ENCODE measurements at regions not wholly inside any gene's neighbourhood (a gene's known extent, or its start where the extent isn't known, plus 50 kb on each side); places are given as distances from the start of the nearest gene placed in this dataset.
"Not testable (repeated sequence)": the region's sequence is repeated elsewhere in the genome, so short reads cannot be mapped to it uniquely, and the experiment has no call there.

- POLR2A ChIA-PET, result no interaction called here
- no peak overlapping the region for H3K27ac Mint-ChIP-seq
- no peaks in the 10 kb centered on the region for H3K27me3 Mint-ChIP-seq
Measured at GRCh38 chr13:109941951-109942350, 155.6 kb upstream of the IRS2 start.

GRCh38 chr13:109941221-109941620, 154.8 kb upstream of the IRS2 start:
- POLR2A ChIA-PET, result no interaction called here
- Mint-ChIP-seq H3K27me3 (no peaks in the 10 kb centered on the region), H3K36me3 (ENCODE audit: low read depth) (no peaks in the 10 kb centered on the region), H3K4me3 (no peak overlapping the region), H3K27ac (no peak overlapping the region), H3K4me1 (no peaks in the 10 kb centered on the region), H3K9me3 (no peaks in the 10 kb centered on the region)
- CTCF ChIA-PET, result no interaction called here
- DNase-seq, result no peak

More at GRCh38 chr13:109941951-109942350, 155.6 kb upstream of the IRS2 start:
- CTCF ChIA-PET, result no interaction called here
- no peaks in the 10 kb centered on the region for H3K36me3 Mint-ChIP-seq (ENCODE audit: low read depth)
- no peaks in the 10 kb centered on the region for H3K4me1 Mint-ChIP-seq
- H3K4me3 Mint-ChIP-seq, result no peak overlapping the region
- no peaks in the 10 kb centered on the region for H3K9me3 Mint-ChIP-seq
- no peak for DNase-seq

GRCh38 chr13:109940637-109941036, 154.3 kb upstream of the IRS2 start:
- H3K4me3 Mint-ChIP-seq, result no peak overlapping the region
- no peak overlapping the region for H3K27ac Mint-ChIP-seq
- POLR2A ChIA-PET, result no interaction called here
- no peaks in the 10 kb centered on the region for H3K36me3 Mint-ChIP-seq (ENCODE audit: low read depth)
- no peak for DNase-seq
- no peaks in the 10 kb centered on the region for H3K27me3 Mint-ChIP-seq
- H3K9me3 Mint-ChIP-seq, result no peaks in the 10 kb centered on the region
- CTCF ChIA-PET, result no interaction called here
- H3K4me1 Mint-ChIP-seq, result no peaks in the 10 kb centered on the region

- ChIA-PET POLR2A (no interaction called here), CTCF (no interaction called here)
- Mint-ChIP-seq H3K9me3 (no peaks in the 10 kb centered on the region), H3K27ac (no peak overlapping the region), H3K4me3 (no peak overlapping the region), H3K27me3 (no peaks in the 10 kb centered on the region), H3K36me3 (ENCODE audit: low read depth) (no peaks in the 10 kb centered on the region), H3K4me1 (no peaks in the 10 kb centered on the region)
- DNase-seq, result no peak
Measured at GRCh38 chr13:109939838-109940237, 153.5 kb upstream of the IRS2 start.

- no peaks in the 10 kb centered on the region for H3K4me1 Mint-ChIP-seq
- H3K9me3 Mint-ChIP-seq, result no peaks in the 10 kb centered on the region
- H3K27ac Mint-ChIP-seq, result no peak overlapping the region
- H3K27me3 Mint-ChIP-seq, result no peaks in the 10 kb centered on the region
- H3K4me3 Mint-ChIP-seq, result no peak overlapping the region
- ChIA-PET POLR2A (no interaction called here), CTCF (no interaction called here)
- no peaks in the 10 kb centered on the region for H3K36me3 Mint-ChIP-seq (ENCODE audit: low read depth)
- no peak for DNase-seq
Measured at GRCh38 chr13:109939180-109939579, 152.8 kb upstream of the IRS2 start.

GRCh38 chr13:109938255-109938936, 152.0 kb upstream of the IRS2 start:
- ChIA-PET POLR2A (no interaction called here), CTCF (no interaction called here)

GRCh38 chr13:109934520-109934919, 148.1 kb upstream of the IRS2 start:
- POLR2A ChIA-PET; H3K27ac Mint-ChIP-seq; H3K27me3 Mint-ChIP-seq; CTCF ChIA-PET; DNase-seq; H3K4me3 Mint-ChIP-seq; H3K36me3 Mint-ChIP-seq (ENCODE audit: low read depth); H3K9me3 Mint-ChIP-seq; H3K4me1 Mint-ChIP-seq: not testable (repeated sequence)

More at GRCh38 chr13:109938255-109938936, 152.0 kb upstream of the IRS2 start:
- no peak overlapping the region for H3K27ac Mint-ChIP-seq
- no peaks in the 10 kb centered on the region for H3K4me1 Mint-ChIP-seq
- H3K4me3 Mint-ChIP-seq, result no peak overlapping the region
- no peaks in the 10 kb centered on the region for H3K27me3 Mint-ChIP-seq
- no peaks in the 10 kb centered on the region for H3K36me3 Mint-ChIP-seq (ENCODE audit: low read depth)
- H3K9me3 Mint-ChIP-seq, result no peaks in the 10 kb centered on the region
- DNase-seq, result no peak

- H3K9me3 Mint-ChIP-seq, result no peaks in the 10 kb centered on the region
- H3K4me1 Mint-ChIP-seq, result no peaks in the 10 kb centered on the region
- no peaks in the 10 kb centered on the region for H3K27me3 Mint-ChIP-seq
- no peak overlapping the region for H3K4me3 Mint-ChIP-seq
- CTCF ChIA-PET, result no interaction called here
- no peak overlapping the region for H3K27ac Mint-ChIP-seq
- H3K36me3 Mint-ChIP-seq (ENCODE audit: low read depth), result no peaks in the 10 kb centered on the region
- DNase-seq, result no peak
- POLR2A ChIA-PET, result no interaction called here
Measured at GRCh38 chr13:109933476-109933875, 147.1 kb upstream of the IRS2 start.

GRCh38 chr13:109924376-109924775, 138.0 kb upstream of the IRS2 start:
- no peak overlapping the region for H3K27ac Mint-ChIP-seq
- no peaks in the 10 kb centered on the region for H3K9me3 Mint-ChIP-seq
- H3K36me3 Mint-ChIP-seq (ENCODE audit: low read depth), result no peaks in the 10 kb centered on the region
- no peaks in the 10 kb centered on the region for H3K4me1 Mint-ChIP-seq
- no peak for DNase-seq
- ChIA-PET CTCF (no interaction called here), POLR2A (no interaction called here)
- H3K4me3 Mint-ChIP-seq, result no peak overlapping the region
- H3K27me3 Mint-ChIP-seq, result peaks cover 2% of the 10 kb centered on the region

- CTCF ChIA-PET, result no interaction called here
- Mint-ChIP-seq H3K4me3 (no peak overlapping the region), H3K4me1 (no peaks in the 10 kb centered on the region), H3K27ac (no peak overlapping the region), H3K27me3 (peaks cover 2% of the 10 kb centered on the region), H3K36me3 (ENCODE audit: low read depth) (no peaks in the 10 kb centered on the region), H3K9me3 (no peaks in the 10 kb centered on the region)
- DNase-seq, result no peak
- POLR2A ChIA-PET, result no interaction called here
Measured at GRCh38 chr13:109922518-109922917, 136.1 kb upstream of the IRS2 start.

GRCh38 chr13:109919715-109920375, 133.5 kb upstream of the IRS2 start:
- Mint-ChIP-seq H3K36me3 (ENCODE audit: low read depth) (no peaks in the 10 kb centered on the region), H3K27ac (no peak overlapping the region), H3K4me3 (no peak overlapping the region), H3K9me3 (no peaks in the 10 kb centered on the region), H3K27me3 (no peaks in the 10 kb centered on the region), H3K4me1 (no peaks in the 10 kb centered on the region)
- ChIA-PET POLR2A (no interaction called here), CTCF (no interaction called here)
- no peak for DNase-seq

- H3K4me1 Mint-ChIP-seq, result no peaks in the 10 kb centered on the region
- no peaks in the 10 kb centered on the region for H3K36me3 Mint-ChIP-seq (ENCODE audit: low read depth)
- no peak overlapping the region for H3K4me3 Mint-ChIP-seq
- no peaks in the 10 kb centered on the region for H3K27me3 Mint-ChIP-seq
- H3K27ac Mint-ChIP-seq, result no peak overlapping the region
- no peaks in the 10 kb centered on the region for H3K9me3 Mint-ChIP-seq
- ChIA-PET CTCF (no interaction called here), POLR2A (no interaction called here)
- no peak for DNase-seq
Measured at GRCh38 chr13:109918179-109918711, 131.9 kb upstream of the IRS2 start.

GRCh38 chr13:109917422-109917821, 131.0 kb upstream of the IRS2 start:
- H3K27me3 Mint-ChIP-seq, result no peaks in the 10 kb centered on the region

GRCh38 chr13:109913936-109914510, 127.6 kb upstream of the IRS2 start:
- Mint-ChIP-seq H3K27me3 (no peaks in the 10 kb centered on the region), H3K36me3 (ENCODE audit: low read depth) (no peaks in the 10 kb centered on the region), H3K9me3 (no peaks in the 10 kb centered on the region), H3K27ac (no peak overlapping the region), H3K4me1 (no peaks in the 10 kb centered on the region), H3K4me3 (no peak overlapping the region)
- POLR2A ChIA-PET, result no interaction called here
- no peak for DNase-seq
- CTCF ChIA-PET, result no interaction called here

More at GRCh38 chr13:109917422-109917821, 131.0 kb upstream of the IRS2 start:
- DNase-seq, result no peak
- ChIA-PET CTCF (no interaction called here), POLR2A (no interaction called here)
- H3K4me3 Mint-ChIP-seq, result no peak overlapping the region
- no peaks in the 10 kb centered on the region for H3K4me1 Mint-ChIP-seq
- no peak overlapping the region for H3K27ac Mint-ChIP-seq
- no peaks in the 10 kb centered on the region for H3K9me3 Mint-ChIP-seq
- no peaks in the 10 kb centered on the region for H3K36me3 Mint-ChIP-seq (ENCODE audit: low read depth)

Measured in activated CD4-positive, alpha-beta memory T cell treated with anti-CD3 and anti-CD28 coated beads, Interleukin-2, amount 10 ng/mL, durations not matched to agents 7 days and 5 days (primary cell).